ENCODE measurements at regions not wholly inside any gene's neighbourhood (a gene's known extent, or its start where the extent isn't known, plus 50 kb on each side); places are given as distances from the start of the nearest gene placed in this dataset.

DNA sequence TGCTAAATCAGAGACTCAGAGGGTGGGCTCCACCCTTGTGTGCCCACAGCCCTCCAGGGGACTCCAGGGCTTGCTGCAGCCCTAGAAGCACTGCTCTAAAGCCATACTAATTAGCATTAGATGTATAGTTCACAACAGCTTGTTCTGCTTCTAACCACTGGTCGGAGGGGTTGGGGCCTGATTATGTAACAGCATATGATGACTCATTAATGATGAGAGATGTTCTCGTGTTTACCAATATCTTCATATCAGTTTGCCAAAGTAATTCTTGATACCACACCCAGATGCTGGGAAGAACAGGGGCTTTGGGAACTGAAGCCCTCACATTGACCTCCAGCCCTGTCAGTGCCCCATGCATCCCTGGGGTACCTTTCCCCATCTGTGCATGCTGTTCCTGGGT, 104.1 kb upstream of the FOXA2 start:
- Histone ChIP-seq H2BK12ac (ENCODE audit: low read length) (no peak overlapping the region), H2BK5ac (ENCODE audit: low read depth, low read length, poor library complexity) (no peak overlapping the region), H3K23ac (ENCODE audit: low read length) (no peak overlapping the region), H4K91ac (ENCODE audit: low read depth, low read length) (no peak overlapping the region), H3K9me3 (ENCODE audit: insufficient read depth, low read depth, low read length) (peaks cover 3% of the 10 kb centered on the region), H3K14ac (ENCODE audit: low read length) (no peak overlapping the region), H3K4ac (ENCODE audit: low read depth, low read length) (no peak overlapping the region), H4K8ac (ENCODE audit: low read depth, low read length) (no peak overlapping the region), H4K12ac (ENCODE audit: low read depth, low read length) (no peak overlapping the region), H3K79me1 (ENCODE audit: low read length) (peaks cover 2% of the 10 kb centered on the region), H3K4me2 (ENCODE audit: low read length) (no peak overlapping the region), H3K4me1 (ENCODE audit: control insufficient read depth in 1 of 2, insufficient read depth in 2 of 2, low read length in 2 of 2) (peaks cover 0 to 4% of the 10 kb centered on the region in 2 experiments), H3K79me2 (ENCODE audit: control insufficient read depth, insufficient read depth, low read length, poor library complexity) (no peaks in the 10 kb centered on the region), H2AFZ (ENCODE audit: insufficient read depth, low read length, poor library complexity) (no peak overlapping the region), H2BK120ac (ENCODE audit: insufficient read depth, low read length, poor library complexity) (no peak overlapping the region), H2AK5ac (ENCODE audit: low read length) (no peak overlapping the region), H3K18ac (ENCODE audit: low read length) (no peak overlapping the region), H3K9ac (ENCODE audit: low read length) (no peak overlapping the region), H3K4me3 (ENCODE audit: low read depth, low read length) (no peak overlapping the region), H3K27ac (ENCODE audit: low read depth, low read length) (no peak overlapping the region), H3K36me3 (ENCODE audit: control insufficient read depth in 1 of 2, insufficient read depth in 2 of 2, low read length in 2 of 2) (no peaks in the 10 kb centered on the region), H3K27me3 (ENCODE audit: insufficient read depth, low read length) (no peaks in the 10 kb centered on the region)
- DNase-seq, result no peak
- WGBS (ENCODE audit: extremely low coverage, insufficient coverage, insufficient read length), result no CpG with 5 or more reads among the region's 2 CpGs

DNA sequence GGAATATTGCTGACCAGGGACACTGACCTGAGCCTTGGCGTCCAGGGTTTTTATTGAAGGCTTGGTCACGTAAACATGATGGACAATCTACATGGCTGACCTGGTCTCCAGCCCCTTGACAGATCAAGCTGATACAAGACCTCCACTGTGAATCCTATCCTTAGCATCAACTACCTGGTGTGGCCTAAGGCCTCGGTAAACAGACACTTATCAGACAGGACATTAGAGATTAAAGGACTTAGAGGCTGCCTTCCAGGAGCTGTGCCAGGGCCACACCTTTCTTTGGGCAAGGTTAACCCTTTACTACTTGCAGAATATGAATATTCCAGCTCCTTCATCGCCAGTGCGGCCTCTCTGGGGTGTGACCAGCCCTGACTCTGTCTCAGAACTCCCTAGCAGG, 104.9 kb upstream of the FOXA2 start:
- Histone ChIP-seq H3K4me3 (ENCODE audit: low read depth, low read length) (no peak overlapping the region), H3K9me3 (ENCODE audit: insufficient read depth, low read depth, low read length) (peaks cover 3% of the 10 kb centered on the region), H3K36me3 (ENCODE audit: control insufficient read depth in 1 of 2, insufficient read depth in 2 of 2, low read length in 2 of 2) (no peaks in the 10 kb centered on the region), H3K4me1 (ENCODE audit: control insufficient read depth in 1 of 2, insufficient read depth in 2 of 2, low read length in 2 of 2) (peaks cover 0 to 4% of the 10 kb centered on the region in 2 experiments), H2BK5ac (ENCODE audit: low read depth, low read length, poor library complexity) (no peak overlapping the region), H2BK12ac (ENCODE audit: low read length) (no peak overlapping the region), H3K4ac (ENCODE audit: low read depth, low read length) (no peak overlapping the region), H3K9ac (ENCODE audit: low read length) (no peak overlapping the region), H4K12ac (ENCODE audit: low read depth, low read length) (no peak overlapping the region), H3K4me2 (ENCODE audit: low read length) (no peak overlapping the region), H2BK120ac (ENCODE audit: insufficient read depth, low read length, poor library complexity) (no peak overlapping the region), H3K23ac (ENCODE audit: low read length) (no peak overlapping the region), H4K8ac (ENCODE audit: low read depth, low read length) (no peak overlapping the region), H3K14ac (ENCODE audit: low read length) (no peak overlapping the region), H3K79me2 (ENCODE audit: control insufficient read depth, insufficient read depth, low read length, poor library complexity) (no peaks in the 10 kb centered on the region), H3K27ac (ENCODE audit: low read depth, low read length) (no peak overlapping the region), H2AK5ac (ENCODE audit: low read length) (no peak overlapping the region), H3K18ac (ENCODE audit: low read length) (no peak overlapping the region), H3K27me3 (ENCODE audit: insufficient read depth, low read length) (no peaks in the 10 kb centered on the region), H2AFZ (ENCODE audit: insufficient read depth, low read length, poor library complexity) (no peak overlapping the region), H3K79me1 (ENCODE audit: low read length) (peaks cover 2% of the 10 kb centered on the region), H4K91ac (ENCODE audit: low read depth, low read length) (no peak overlapping the region)
- WGBS (ENCODE audit: extremely low coverage, insufficient coverage, insufficient read length), result no CpG with 5 or more reads among the region's 5 CpGs
- DNase-seq, result no peak

DNA sequence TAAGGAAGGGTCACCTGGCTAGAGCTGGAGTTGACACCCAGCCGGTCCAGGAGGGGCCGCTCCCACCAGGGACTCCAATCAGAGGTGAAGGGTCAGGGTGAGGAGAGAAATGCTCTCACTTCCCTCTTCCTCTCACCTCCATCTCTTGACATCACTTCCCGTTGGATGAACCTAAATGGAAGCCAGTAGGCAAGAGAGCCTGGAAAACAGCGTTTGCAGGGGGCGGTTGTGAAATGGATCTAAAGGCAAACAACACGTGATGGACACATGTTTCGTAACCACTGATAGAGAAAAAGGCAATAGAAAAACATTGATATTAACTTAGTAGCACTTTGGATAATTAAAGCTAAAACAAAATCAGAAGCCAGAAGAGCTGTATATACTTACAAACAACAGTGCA, 105.6 kb upstream of the FOXA2 start:
- no peak overlapping the region for H3K27ac ChIP-seq (ENCODE audit: low read depth, low read length)
- H3K9me3 ChIP-seq (ENCODE audit: insufficient read depth, low read depth, low read length), result peaks cover 3% of the 10 kb centered on the region
- no peak overlapping the region for H2AFZ ChIP-seq (ENCODE audit: insufficient read depth, low read length, poor library complexity)
- no peak overlapping the region for H3K9ac ChIP-seq (ENCODE audit: low read length)
- no peak overlapping the region for H3K4me3 ChIP-seq (ENCODE audit: low read depth, low read length)
- no peak overlapping the region for H2BK12ac ChIP-seq (ENCODE audit: low read length)
- no peaks in the 10 kb centered on the region for H3K79me2 ChIP-seq (ENCODE audit: control insufficient read depth, insufficient read depth, low read length, poor library complexity)
- no peak overlapping the region for H2AK5ac ChIP-seq (ENCODE audit: low read length)
- no peak overlapping the region for H3K14ac ChIP-seq (ENCODE audit: low read length)
- H4K8ac ChIP-seq (ENCODE audit: low read depth, low read length), result no peak overlapping the region
- WGBS (ENCODE audit: extremely low coverage, insufficient coverage, insufficient read length), result no CpG with 5 or more reads among the region's 7 CpGs
- no peaks in the 10 kb centered on the region for H3K27me3 ChIP-seq (ENCODE audit: insufficient read depth, low read length)
- no peak overlapping the region for H3K23ac ChIP-seq (ENCODE audit: low read length)
- H2BK120ac ChIP-seq (ENCODE audit: insufficient read depth, low read length, poor library complexity), result no peak overlapping the region
- peaks cover 2% of the 10 kb centered on the region for H3K79me1 ChIP-seq (ENCODE audit: low read length)
- no peak for DNase-seq
- no peak overlapping the region for H4K12ac ChIP-seq (ENCODE audit: low read depth, low read length)
- H3K18ac ChIP-seq (ENCODE audit: low read length), result no peak overlapping the region
- H3K4me1 ChIP-seq (ENCODE audit: control insufficient read depth in 1 of 2, insufficient read depth in 2 of 2, low read length in 2 of 2), result peaks cover 0 to 4% of the 10 kb centered on the region in 2 experiments
- no peak overlapping the region for H2BK5ac ChIP-seq (ENCODE audit: low read depth, low read length, poor library complexity)
- no peak overlapping the region for H3K4ac ChIP-seq (ENCODE audit: low read depth, low read length)
- no peak overlapping the region for H3K4me2 ChIP-seq (ENCODE audit: low read length)
- H4K91ac ChIP-seq (ENCODE audit: low read depth, low read length), result no peak overlapping the region
- H3K36me3 ChIP-seq (ENCODE audit: control insufficient read depth in 1 of 2, insufficient read depth in 2 of 2, low read length in 2 of 2), result no peaks in the 10 kb centered on the region

DNA sequence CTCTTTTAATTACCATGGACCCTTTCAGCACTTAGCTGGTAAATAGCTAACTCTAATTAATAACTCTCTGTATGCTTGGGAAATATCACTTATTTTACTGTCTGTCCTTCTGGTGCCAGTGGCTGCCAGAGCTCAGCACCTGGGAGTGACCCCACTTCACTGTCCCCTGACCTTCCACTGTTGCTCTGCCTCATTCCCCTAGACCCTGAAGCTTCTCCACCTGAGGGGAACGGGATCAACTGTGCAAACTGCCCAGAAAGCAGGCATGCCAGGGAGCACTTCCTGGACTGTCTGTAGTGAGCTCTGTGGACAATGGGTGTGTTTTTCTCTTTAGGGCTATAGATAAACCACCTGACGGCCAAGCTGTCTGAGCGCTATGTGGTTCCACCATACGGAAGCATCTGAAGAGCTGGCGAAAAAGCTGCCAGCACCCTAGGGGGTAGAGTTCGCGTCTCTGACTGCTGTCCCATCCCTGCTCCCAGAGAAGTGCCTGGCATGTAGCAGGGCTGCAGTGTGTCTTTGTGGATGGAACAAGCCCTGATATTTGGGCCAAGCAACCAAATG, 106.3 kb upstream of the FOXA2 start:
- Histone ChIP-seq H3K4me3 (ENCODE audit: low read depth, low read length) (no peak overlapping the region), H3K27ac (ENCODE audit: low read depth, low read length) (no peak overlapping the region), H3K79me1 (ENCODE audit: low read length) (peaks cover 2% of the 10 kb centered on the region), H2AK5ac (ENCODE audit: low read length) (no peak overlapping the region), H3K36me3 (ENCODE audit: control insufficient read depth in 1 of 2, insufficient read depth in 2 of 2, low read length in 2 of 2) (no peaks in the 10 kb centered on the region), H3K79me2 (ENCODE audit: control insufficient read depth, insufficient read depth, low read length, poor library complexity) (no peaks in the 10 kb centered on the region), H2BK5ac (ENCODE audit: low read depth, low read length, poor library complexity) (no peak overlapping the region), H3K9me3 (ENCODE audit: insufficient read depth, low read depth, low read length) (peaks cover 3% of the 10 kb centered on the region), H4K91ac (ENCODE audit: low read depth, low read length) (no peak overlapping the region), H3K18ac (ENCODE audit: low read length) (no peak overlapping the region), H3K4ac (ENCODE audit: low read depth, low read length) (no peak overlapping the region), H3K4me2 (ENCODE audit: low read length) (no peak overlapping the region), H3K27me3 (ENCODE audit: insufficient read depth, low read length) (no peaks in the 10 kb centered on the region), H2BK120ac (ENCODE audit: insufficient read depth, low read length, poor library complexity) (no peak overlapping the region), H4K8ac (ENCODE audit: low read depth, low read length) (no peak overlapping the region), H2AFZ (ENCODE audit: insufficient read depth, low read length, poor library complexity) (no peak overlapping the region), H3K14ac (ENCODE audit: low read length) (no peak overlapping the region), H3K23ac (ENCODE audit: low read length) (no peak overlapping the region), H4K12ac (ENCODE audit: low read depth, low read length) (no peak overlapping the region), H3K9ac (ENCODE audit: low read length) (no peak overlapping the region), H2BK12ac (ENCODE audit: low read length) (no peak overlapping the region), H3K4me1 (ENCODE audit: control insufficient read depth in 1 of 2, insufficient read depth in 2 of 2, low read length in 2 of 2) (peaks cover 0 to 4% of the 10 kb centered on the region in 2 experiments)
- no CpG with 5 or more reads among the region's 7 CpGs for WGBS (ENCODE audit: extremely low coverage, insufficient coverage, insufficient read length)
- no peak for DNase-seq
